GM18520 (cell line): ENCODE measurements at regions not wholly inside any gene's neighbourhood (a gene's known extent, or its start where the extent isn't known, plus 50 kb on each side); places are given as distances from the start of the nearest gene placed in this dataset.
"Not testable (repeated sequence)": the region's sequence is repeated elsewhere in the genome, so short reads cannot be mapped to it uniquely, and the experiment has no call there.

ENCODE experiments used
- ATAC-seq: cut with Tn5 transposase; IDR thresholded peaks from one replicate; pipeline ENCODE4 v1.9.1; 2021; ENCODE audit not compliant: unreplicated experiment

DNA sequence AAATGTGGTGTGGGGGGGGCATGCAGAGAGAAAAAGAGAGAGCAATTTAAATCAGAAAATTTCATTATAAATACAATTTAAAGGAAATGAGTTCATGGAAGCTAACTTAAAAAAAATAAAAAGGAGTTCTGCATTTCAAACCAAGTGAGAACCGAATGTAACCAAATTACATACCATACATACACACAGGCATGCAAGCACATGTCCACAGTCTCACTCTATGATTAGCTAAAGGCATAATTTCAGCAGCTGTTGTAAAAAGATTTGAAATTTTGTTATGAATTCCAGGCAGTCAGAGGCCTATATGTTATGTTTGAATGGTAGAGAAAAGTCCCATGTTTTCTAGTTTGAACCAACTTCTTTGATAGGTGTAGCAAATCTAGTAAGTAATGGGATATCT is 611.6 kb upstream of the ADGRL3 start:
- ATAC-seq: no peak

DNA sequence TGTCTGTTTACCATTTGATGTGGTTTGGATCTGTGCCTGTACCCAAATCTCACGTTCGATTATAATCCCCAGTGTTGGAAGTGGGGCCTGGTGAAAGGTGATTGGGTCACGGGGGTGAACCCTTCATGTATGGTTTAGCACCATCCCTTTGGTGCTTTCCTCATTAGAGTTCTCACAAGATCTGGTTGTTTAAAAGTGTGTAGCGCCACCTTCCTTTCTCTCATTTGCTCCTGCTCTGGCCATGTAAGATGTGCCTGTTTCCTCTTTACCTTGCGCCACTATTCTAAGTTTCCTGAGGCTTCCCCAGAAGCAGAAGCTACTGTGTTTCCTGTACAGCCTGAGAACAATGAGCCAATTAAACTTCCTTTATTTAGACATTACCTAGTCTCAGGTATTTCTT is 610.7 kb upstream of the ADGRL3 start:
- no peak for ATAC-seq

DNA sequence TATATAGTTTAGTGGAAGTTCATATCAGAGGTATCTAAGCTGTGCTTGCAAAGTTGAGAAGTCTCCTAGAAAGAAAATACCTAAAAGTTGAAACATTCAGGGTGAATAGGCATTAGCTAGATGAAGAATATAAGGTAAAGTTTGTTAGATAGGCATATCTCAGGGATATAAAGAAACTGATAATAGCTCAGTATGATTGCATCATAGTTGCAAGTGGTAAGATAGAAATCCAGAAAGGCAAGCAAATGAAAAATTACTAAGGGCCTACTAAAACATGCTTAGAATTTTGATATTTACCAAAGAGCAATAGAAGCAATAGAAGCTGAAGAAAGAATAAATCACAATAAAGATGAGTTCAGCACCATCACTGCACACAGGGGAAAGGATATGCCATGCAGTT is 610.0 kb upstream of the ADGRL3 start:
- no peak for ATAC-seq

DNA sequence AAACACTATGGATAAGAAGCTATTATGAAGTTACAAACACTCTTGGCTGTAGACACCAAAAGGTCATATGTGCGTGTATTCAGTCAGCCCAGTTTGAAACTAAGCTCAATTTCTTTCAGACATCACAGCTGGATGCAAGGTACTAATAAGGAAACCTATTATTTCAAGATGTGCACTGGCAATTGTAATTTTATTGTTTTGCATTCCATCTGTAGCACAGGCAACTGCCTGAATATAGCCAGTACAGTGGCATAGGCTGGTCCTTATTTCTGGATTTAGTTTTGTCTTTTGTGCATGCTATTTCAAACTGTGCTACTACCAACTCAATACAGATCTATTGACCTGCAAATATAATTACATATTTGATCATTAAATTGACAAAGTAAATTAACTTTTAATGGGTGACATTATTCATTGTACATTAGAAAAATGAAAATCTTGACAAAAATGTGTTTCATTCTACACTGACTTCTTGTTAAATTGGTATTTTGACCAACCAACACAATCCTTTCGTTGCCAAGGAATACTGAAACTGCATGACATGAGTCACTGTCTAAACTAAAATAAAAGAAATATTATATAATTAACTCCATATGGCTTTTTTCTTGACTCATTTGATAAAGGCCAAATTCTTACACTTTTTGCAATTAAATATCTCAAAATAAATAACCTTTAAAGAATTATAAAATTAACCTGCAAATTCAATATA is 594.3 kb upstream of the ADGRL3 start:
- no peak for ATAC-seq

DNA sequence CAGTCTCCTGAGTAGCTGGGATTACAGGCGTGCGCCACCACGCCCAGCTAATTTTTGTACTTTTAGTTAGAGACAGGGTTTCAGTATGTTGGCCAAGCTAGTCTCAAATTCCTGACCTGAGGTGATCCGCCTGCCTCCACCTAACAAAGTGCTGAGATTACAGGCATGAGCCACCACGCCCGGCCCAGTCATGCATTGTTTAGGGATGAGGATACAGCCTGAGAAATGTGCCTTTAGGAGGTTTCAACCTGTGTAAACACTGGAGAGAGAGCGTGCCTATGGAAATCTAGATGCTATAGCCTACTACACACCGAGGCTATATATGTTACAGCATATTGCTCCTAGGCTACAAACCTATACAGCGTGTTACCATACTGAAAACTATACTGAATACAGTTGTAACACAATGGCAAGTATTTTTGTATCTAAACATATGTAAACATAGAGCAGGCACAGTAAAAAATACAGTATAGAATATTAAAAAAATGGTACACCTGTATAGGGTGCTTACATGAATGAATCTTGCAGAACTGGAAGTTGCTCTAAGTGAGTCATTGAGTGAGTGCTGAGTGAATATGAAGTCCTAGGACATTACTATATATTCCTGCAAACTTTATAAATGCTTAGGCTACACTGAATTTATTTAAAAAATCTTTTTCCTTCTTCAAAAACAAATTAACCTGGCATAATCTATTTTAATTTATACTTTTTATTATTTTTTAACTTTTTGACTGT is 588.2 kb upstream of the ADGRL3 start:
- ATAC-seq: no peak

DNA sequence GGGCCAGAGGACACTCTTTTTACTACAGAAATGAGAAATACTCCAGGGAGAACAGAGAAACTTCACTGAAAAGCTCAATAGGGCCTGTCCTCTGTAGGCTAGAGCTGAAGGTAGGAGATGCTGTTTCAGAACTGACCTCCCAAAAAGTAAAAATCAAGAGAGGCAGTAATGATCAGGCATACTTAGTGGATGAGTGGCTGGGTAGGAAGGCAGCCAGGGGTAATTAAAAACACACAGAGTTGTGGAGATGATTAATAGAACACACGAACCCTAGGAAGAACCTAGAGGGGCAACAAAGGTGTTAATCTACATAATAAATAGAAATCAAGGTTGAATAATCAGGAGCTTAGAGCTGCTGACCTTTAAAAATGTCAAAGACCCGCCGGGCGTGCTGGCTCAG is 582.4 kb upstream of the ADGRL3 start:
- ATAC-seq: no peak

DNA sequence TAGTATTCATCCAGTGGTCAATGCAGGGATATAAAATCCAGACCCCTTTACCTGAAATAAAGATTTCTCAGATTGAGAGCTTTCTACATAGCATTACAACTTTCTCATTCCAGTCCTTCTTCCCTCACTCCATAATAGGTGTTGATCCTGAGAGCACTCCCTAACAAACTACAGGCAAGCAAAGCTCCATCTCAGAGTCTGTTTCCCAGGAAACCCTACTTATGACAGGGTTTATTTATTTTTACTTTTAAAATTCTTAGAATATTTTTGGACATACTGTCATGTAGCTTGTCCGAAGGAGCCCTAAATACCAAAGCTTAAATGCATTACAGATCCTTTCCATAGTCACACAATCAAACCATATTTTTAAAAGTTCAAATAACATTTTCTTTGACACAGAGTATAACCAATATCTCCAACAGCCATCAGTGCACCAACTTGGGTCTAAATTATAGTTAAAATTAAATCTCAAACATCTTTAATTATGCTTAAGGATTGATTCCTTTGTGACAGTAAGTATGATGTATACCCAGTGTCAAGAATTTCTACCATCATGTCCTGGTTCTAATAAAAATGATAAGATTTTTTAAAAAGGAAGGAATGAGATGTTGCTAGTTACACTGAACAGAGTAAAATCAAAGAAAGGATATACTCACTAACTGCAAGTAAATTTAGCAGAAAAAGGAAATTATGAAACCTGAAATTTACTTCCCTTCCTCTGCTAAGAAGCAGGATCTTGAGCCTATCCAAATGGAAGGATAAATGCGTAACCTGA is 580.4 kb upstream of the ADGRL3 start:
- no peak for ATAC-seq

DNA sequence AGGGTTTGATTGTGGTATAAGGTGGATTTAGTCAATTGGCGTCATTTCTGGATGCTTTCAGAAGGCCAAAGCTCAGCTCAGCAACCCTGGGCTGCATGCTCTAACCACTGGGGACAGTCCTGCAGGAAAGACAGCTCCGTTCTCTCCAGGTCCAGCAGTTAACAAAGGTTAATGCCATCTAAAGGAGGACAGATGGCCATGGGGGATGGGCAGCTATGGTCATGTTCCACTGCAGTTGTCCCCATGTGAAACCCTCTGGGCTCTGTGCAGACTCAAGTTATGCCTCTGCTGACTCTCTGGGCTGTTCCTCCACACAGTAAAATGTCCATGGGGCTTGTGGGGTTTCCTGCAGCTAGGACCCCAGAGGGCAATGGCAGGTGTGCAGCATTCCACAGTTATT is 562.1 kb upstream of the ADGRL3 start:
- no peak for ATAC-seq

DNA sequence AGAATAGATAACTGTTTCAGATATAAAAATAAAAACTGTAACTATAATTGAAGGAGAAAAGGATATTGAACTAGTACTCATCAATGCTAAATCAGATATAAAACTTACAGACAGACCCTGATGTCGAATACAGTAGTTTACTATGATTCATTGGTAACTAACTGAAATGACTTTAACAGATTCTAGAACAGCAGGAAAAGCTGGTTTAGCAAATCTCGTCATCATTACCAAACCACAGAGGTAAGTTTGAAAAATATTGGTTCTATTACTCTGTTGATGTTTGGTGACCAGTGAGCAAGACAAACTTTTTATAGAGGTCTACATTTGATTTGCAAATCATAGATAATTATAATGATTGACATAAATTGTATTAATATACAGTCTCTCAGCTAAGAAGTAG is 551.4 kb upstream of the ADGRL3 start:
- ATAC-seq: no peak

DNA sequence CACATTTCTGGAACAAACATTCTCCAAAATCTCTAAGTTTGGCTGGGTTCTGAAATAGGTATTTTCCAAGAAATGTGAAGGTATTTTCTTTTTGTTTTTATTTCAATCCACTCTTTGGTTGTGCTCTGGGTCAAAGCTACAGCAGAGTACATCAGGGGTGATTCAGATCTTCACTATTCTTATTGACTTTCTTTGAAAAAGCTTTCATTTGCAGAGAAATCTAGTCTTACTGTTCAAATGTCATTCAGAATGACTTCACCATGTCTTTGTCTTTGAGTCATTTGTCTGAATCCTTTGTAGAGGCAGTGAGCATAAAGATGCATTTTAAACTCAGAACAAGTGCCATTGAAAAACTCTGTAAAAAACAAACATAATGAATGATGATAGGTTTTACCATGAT is 547.2 kb upstream of the ADGRL3 start:
- ATAC-seq: no peak

DNA sequence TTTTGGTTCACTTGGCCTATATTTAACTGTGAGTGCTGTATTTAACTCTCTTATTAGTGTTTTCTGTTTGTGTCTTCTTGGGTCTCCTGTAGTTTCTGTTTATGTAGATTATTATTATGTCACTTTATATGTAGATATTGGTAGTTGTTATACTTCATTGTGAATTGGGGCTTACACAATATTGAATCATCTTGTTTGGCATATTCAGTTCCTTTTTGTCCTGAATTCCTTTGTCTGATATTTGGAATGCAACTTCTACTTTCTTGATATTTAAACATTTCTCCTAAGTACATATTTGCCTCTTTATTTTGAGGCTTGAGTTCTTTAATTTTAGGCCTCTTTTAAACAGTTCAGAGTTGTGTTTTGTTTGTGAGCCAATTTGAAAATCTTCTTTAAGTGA is 544.8 kb upstream of the ADGRL3 start:
- no peak for ATAC-seq

DNA sequence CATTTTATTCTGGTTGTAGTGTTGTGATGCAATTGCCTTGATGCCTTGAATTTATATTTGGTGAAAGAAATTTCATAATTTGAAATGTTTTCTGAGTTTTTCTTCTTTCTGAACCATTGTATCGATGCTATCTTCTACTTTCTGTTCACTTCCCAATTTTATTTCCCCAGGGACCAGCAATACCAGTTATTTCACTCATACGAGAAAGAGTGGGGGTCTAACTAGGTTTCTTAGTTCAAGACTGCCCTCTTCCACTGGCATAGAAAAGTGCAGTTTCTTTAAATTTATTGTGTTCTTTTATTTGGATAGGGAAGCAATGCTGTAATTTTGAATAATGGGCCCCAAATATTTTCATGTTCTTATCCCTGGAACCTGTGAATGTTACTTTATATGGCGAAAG is 544.0 kb upstream of the ADGRL3 start:
- no peak for ATAC-seq

DNA sequence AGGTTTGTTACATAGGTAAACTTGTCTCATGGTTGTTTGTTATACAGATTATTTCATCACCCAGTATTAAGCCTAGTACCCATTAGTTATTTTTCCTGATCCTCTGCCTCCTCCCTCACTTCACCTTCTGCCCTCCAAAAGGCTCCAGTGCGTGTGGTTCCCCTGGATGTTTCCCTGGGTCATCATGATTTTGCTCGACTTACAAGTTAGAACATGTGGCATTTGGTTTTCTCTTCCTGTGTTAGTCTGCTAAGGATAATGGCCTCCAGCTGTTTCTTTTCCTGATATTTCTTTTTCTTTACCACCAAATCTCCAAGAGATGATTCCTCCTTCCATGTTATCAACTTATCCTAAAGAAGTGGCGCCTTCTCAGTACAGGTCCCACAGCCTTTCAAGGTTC is 543.1 kb upstream of the ADGRL3 start:
- no peak for ATAC-seq

DNA sequence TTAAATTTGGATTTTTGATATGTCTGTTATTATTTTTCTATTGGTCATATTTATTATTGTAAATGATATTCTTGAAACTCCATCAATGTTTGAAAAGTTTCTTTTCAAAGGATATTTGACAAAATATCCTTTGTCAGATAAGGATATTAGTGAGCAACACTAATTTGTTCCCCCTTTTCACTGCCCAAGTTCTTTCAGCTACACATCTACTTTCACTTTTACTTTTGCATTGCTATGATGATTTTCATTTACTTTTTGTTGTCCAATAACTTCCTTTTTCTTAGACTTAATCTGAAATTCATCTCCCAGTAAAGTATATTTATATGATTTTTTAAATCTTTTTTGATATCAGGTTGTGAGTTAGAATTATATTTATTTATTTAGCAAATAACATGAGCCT is 542.3 kb upstream of the ADGRL3 start:
- no peak for ATAC-seq

DNA sequence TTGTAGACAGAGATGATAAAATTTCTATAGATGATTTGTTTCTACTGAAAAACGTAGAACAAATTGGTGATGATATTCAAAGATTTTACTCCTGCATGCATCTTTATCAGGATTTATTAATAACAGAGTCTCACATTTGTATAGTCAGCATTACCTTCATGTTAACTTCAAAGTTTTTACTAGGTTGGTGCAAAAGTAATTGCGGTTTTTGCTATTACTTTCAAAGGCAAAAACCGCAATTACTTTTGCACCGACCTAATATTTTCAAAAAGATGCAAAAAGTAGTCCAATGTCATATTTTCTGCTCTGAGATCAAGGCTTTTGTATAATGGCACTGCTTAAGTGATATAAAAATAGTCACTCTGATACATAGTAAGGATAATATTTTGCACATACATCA is 536.4 kb upstream of the ADGRL3 start:
- no peak for ATAC-seq

DNA sequence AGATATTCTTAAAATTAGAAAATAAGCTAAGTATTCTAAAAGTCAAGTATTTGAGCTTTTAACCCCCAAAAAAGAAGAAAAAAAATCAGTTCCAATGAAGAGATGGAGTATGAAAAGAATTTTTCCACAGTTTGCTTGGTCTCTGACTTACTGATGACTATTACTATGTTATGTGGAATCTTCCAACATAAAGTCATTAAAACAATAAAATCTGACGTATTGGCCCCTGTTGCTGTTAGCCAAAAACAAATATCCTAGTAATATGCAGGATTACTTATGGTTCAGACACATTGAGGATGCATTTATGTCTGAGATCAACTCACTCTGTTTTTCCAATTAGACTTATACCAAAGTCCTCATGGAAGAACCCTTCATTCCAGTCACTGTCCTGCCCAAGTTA is 517.2 kb upstream of the ADGRL3 start:
- no peak for ATAC-seq

DNA sequence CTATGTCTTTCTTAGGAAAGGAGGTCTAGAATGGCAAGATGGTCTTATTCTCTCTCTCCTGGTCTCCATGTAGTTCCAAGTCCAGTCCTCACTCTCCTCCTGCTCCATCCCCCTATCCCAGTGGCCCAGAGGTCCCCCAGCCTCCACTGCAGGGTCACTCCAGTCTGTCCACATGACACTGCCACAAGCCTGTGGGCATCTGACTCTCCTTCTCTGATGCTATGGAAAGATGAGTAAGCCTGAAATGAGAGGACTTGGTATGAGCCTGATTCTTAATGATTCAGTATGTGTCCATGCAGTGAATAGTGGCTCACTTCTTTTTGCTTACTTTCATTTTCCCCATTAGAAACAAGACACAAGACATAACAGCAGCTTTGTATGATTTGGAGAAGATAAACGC is 516.8 kb upstream of the ADGRL3 start:
- no peak for ATAC-seq

DNA sequence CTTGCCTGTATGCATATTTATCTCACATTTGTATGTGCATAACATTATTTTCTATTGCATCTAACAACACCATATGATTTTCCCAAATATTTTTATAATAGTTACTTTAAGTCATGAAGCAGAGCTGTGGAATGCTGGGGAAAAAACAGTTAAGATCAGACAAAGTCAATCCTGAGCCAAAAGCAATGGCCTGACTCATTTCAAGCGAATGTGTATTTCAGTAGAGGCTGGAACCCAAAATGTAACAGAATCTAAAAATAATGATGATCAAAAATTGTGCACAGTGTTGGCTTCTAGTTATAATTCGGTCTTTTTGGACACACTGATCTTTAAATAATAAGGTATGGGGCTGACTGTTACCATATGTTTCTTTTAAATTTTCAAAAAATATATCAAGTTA is 516.2 kb upstream of the ADGRL3 start:
- no peak for ATAC-seq

DNA sequence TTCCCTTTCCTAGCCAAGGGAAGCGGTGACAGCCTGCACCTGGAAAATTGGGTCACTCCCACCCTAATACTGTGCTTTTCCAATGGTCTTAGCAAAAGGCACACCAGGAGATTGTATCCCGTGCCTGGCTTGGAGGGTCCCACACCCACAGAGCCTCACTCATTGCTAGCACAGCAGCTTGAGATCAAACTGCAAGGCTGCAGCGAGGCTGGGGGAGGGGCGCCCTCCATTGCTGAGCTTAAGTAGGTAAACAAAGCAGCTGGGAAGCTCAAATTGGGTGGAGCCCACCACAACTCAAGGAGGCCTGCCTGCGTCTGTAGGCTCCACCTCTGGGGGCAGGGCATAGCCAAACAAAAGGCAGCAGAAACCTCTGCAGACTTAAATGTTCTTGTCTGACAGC is 504.1 kb upstream of the ADGRL3 start:
- ATAC-seq: not testable (repeated sequence)

DNA sequence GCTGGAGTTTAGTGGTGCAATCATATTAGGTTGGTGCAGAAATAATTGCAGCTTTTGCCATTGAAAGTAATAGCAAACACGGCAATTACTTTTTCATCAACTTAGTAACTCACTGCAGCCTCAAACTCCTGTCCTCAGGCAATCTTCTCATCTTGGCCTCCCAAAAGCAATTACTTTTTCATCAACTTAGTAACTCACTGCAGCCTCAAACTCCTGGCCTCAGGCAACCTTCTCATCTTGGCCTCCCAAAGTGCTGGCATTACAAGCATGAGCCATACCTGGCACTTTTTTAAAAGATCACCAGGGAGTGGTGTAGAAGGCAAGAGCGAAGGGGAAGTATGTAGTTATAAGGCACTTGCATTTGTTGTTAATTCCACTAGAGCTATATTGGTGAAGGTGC is 491.1 kb upstream of the ADGRL3 start:
- no peak for ATAC-seq

DNA sequence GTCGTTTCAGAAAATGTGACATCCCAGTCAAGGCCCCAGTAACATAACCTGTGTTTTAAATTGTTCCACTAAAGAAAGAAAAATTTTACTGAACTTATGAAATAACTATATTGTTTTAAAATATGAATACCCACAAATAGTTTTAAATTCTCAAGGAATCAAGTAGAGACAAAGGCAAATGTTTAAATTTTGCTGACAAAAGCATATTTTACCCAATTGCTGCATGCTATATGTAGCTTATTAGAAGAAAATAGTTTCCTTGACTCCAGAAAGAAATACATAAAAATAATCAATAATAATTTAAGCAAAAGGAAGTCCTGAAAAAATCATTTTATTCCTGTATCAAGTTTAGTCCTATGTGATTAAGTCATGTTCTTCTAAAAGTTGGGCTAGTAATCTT is 481.3 kb upstream of the ADGRL3 start:
- no peak for ATAC-seq

DNA sequence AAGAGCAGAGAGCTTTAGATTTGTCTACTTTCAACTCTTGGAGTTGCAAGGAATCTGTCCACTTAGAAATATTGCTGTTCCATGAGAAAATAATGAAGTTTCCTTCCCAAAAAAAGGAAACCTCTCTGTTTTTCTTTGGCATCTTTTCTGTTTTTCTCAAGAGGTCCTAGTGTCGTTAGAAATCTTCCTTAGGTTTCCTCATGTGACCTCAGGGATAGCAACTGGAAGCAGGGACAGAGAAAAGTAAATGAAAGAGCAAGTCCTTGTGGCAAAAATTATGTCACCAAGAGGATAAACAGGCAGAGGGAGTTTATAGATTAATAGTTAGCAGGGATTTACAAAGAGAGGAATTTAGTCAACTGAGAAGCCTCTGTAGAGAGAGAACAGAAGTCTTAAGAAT is 478.4 kb upstream of the ADGRL3 start:
- ATAC-seq: no peak
